GM12878 (cell line): ENCODE measurements at regions not wholly inside any gene's neighbourhood (a gene's known extent, or its start where the extent isn't known, plus 50 kb on each side); places are given as distances from the start of the nearest gene placed in this dataset.

Experiments
- ATAC-seq: fragments of 200-7000 bp; cut with Tn5 transposase; 3 replicates; pipeline ENCODE4 v1.9.1; 2020; ENCODE audit warnings: mild to moderate bottlenecking, moderate library complexity
- BruUV-seq: library from RNA; stranded (reverse); fragments of 400-500 nt; replicated peaks from 2 replicates; lab custom pipeline; 2021; lab: Mats Ljungman, UMichigan
- CTCF ChIA-PET: fragments of 300-600 bp; sonication (Branson Sonifier 250); formaldehyde crosslinking; extraction: SDS; loops from one replicate; lab custom pipeline; 2021; ENCODE audit warnings: inconsistent platforms; lab: Yijun Ruan, JAX
- POLR2A ChIA-PET: fragments of 350-600 bp; formaldehyde crosslinking; extraction: SDS; loops from one replicate; lab custom pipeline; 2021; ENCODE audit warnings: inconsistent platforms; lab: Charles Lee
- RAD21 ChIA-PET: fragments of 300-600 bp; sonication (Branson Sonifier 250); formaldehyde crosslinking; loops from one replicate; lab custom pipeline; 2023; ENCODE audit warnings: antibody characterized with exemption; ENCODE audit not compliant: unreplicated experiment; lab: Charles Lee
- SMC1A ChIA-PET: fragments of 300-600 bp; sonication (Branson Sonifier 250); formaldehyde crosslinking; loops from one replicate; lab custom pipeline; 2023; ENCODE audit not compliant: unreplicated experiment, uncharacterized antibody; lab: Charles Lee
- DNase-seq: peaks from one replicate; pipeline ENCODE4 v3.0.0-alpha.2; 2011; ENCODE audit warnings: low read depth, low spot score
- FAIRE-seq: peaks from 3 replicates; lab custom pipeline; 2011; peaks lifted over from hg19 to GRCh38; lab: Jason Lieb, UNC
- H2AFZ ChIP-seq: 2 replicates; pipeline ENCODE4 v1.6.0; 2011; ENCODE audit warnings: low read depth, low read length, control low read depth; ENCODE audit not compliant: control insufficient read depth
- H3K27ac ChIP-seq: 2 replicates; pipeline ENCODE4 v1.5.1; 2011; ENCODE audit warnings: control low read depth; ENCODE audit not compliant: control insufficient read depth, insufficient read depth
- H3K27me3 ChIP-seq, 2 experiments: replicated peaks in 1 of 2; 2 replicates each; pipeline versions ENCODE4 v1.6.0 to v1.6.1; 2011; ENCODE audit warnings: low read length in 1 of 2; ENCODE audit not compliant: control insufficient read depth in 2 of 2, insufficient read depth in 2 of 2
- H3K36me3 ChIP-seq, 2 experiments: 2 replicates each; pipeline ENCODE4 v1.5.1; 2011; ENCODE audit warnings: low read length in 1 of 2; ENCODE audit not compliant: control insufficient read depth in 2 of 2, insufficient read depth in 2 of 2
- H3K4me1 ChIP-seq: 2 replicates; pipeline ENCODE4 v1.6.1; 2011; ENCODE audit warnings: mild to moderate bottlenecking, low read length, moderate library complexity, mixed read lengths; ENCODE audit not compliant: control insufficient read depth, insufficient read depth
- H3K4me2 ChIP-seq: 2 replicates; pipeline ENCODE4 v1.6.0; 2011; ENCODE audit warnings: control low read depth; ENCODE audit not compliant: control insufficient read depth, insufficient read depth
- H3K4me3 ChIP-seq: fragments of 200-600 bp; sonication (generic); 2 replicates; pipeline ENCODE4 v1.5.1; 2016
- H3K79me2 ChIP-seq: 2 replicates; pipeline ENCODE4 v1.6.0; 2011; ENCODE audit warnings: low read length; ENCODE audit not compliant: control insufficient read depth, insufficient read depth
- H3K9ac ChIP-seq: 2 replicates; pipeline ENCODE4 v1.8.0; 2011; ENCODE audit warnings: low read length, control low read depth, mixed read lengths; ENCODE audit not compliant: control insufficient read depth, insufficient read depth
- H3K9me3 ChIP-seq: replicated peaks from 3 replicates; pipeline ENCODE4 v1.5.1; 2011; ENCODE audit warnings: mild to moderate bottlenecking, low read length; ENCODE audit not compliant: control insufficient read depth, insufficient read depth
- H4K20me1 ChIP-seq: 2 replicates; pipeline ENCODE4 v1.6.0; 2011; ENCODE audit not compliant: control insufficient read depth, insufficient read depth
- BCL11A ChIP-seq: IDR thresholded peaks from 2 replicates; pipeline ENCODE4 v1.6.1; 2011; ENCODE audit warnings: low read depth, low read length
- BRCA1 ChIP-seq: IDR thresholded peaks from 2 replicates; pipeline ENCODE4 v1.6.1; 2011; ENCODE audit warnings: low read depth, low read length, improper control_type of control experiment
- CUX1 ChIP-seq: IDR thresholded peaks from 2 replicates; pipeline ENCODE4 v1.6.1; 2012; ENCODE audit warnings: improper control_type of control experiment, low read depth, low read length; ENCODE audit not compliant: insufficient replicate concordance
- DPF2 ChIP-seq: fragments of 450-650 bp; IDR thresholded peaks from 2 replicates; pipeline ENCODE4 v1.6.1; 2017; ENCODE audit warnings: mild to moderate bottlenecking
- IRF3 ChIP-seq: fragments of 450-650 bp; IDR thresholded peaks from 2 replicates; pipeline ENCODE4 v1.6.1; 2014; ENCODE audit warnings: mild to moderate bottlenecking
- IRF5 ChIP-seq: fragments of 450-650 bp; IDR thresholded peaks from 2 replicates; pipeline ENCODE4 v1.6.1; 2017; ENCODE audit warnings: borderline replicate concordance
- MXI1 ChIP-seq: fragments of 150-350 bp; IDR thresholded peaks from 2 replicates; pipeline ENCODE4 v1.6.1; 2011; ENCODE audit warnings: low read depth, mild to moderate bottlenecking, inconsistent platforms, low read length, improper control_type of control experiment
- SREBF2 ChIP-seq: IDR thresholded peaks from 2 replicates; pipeline ENCODE4 v1.6.1; 2012; ENCODE audit warnings: mild to moderate bottlenecking, low read length
- YY1 ChIP-seq: IDR thresholded peaks from 2 replicates; pipeline ENCODE4 v1.6.1; 2011; ENCODE audit warnings: low read depth, mild to moderate bottlenecking, low read length
- WGBS: methylation state at CpG from one replicate; pipeline ENCODE4 v1.1.6; 2016; ENCODE audit warnings: low lambda C conversion rate; ENCODE audit not compliant: insufficient replicate concordance, insufficient coverage; ENCODE audit errors: missing lambda C conversion rate; 5-methylcytosine and 5-hydroxymethylcytosine counted together
- in situ Hi-C: fragments of 300-500 bp; cut with MboI; formaldehyde crosslinking; loops from 9 replicates; pipeline ENCODE4 v1.14.3; 2018; ENCODE audit warnings: mixed read lengths
- intact Hi-C: fragments of 100-400 bp; cut with micrococcal nuclease; formaldehyde crosslinking; loops from one replicate; pipeline ENCODE4 v1.14.2; 2022; ENCODE audit not compliant: unreplicated experiment

GRCh38 chr7:142311876-142312275, 54.0 kb upstream of the PRSS58 start:
- no peak for FAIRE-seq
- H3K4me1 ChIP-seq, result no peaks in the 10 kb centered on the region
- H3K27me3 ChIP-seq, result peaks cover 2 to 5% of the 10 kb centered on the region in 2 experiments; a peak in 2 of 4 replicates
- H2AFZ ChIP-seq, result no peak overlapping the region
- H3K4me3 ChIP-seq, result no peak overlapping the region
- intact Hi-C loops, result no loop called here
- SMC1A ChIA-PET, result no interaction called here
- no peak for TF ChIP-seq MXI1
- TF ChIP-seq IRF3, result no peak
- DNase-seq, result no peak
- H3K27ac ChIP-seq, result no peak overlapping the region
- 14% methylated on average over 3 of the region's 3 CpGs for WGBS
- ATAC-seq, result no peak
- BruUV-seq, result no TSS peak
- no peaks in the 10 kb centered on the region for H3K36me3 ChIP-seq
- H3K4me2 ChIP-seq, result no peak overlapping the region
- CTCF ChIA-PET, result no interaction called here
- H4K20me1 ChIP-seq, result no peaks in the 10 kb centered on the region
- H3K79me2 ChIP-seq, result no peaks in the 10 kb centered on the region
- H3K9ac ChIP-seq, result no peak overlapping the region
- no peaks in the 10 kb centered on the region for H3K9me3 ChIP-seq
- RAD21 ChIA-PET, result no interaction called here
- POLR2A ChIA-PET, result no interaction called here
- in situ Hi-C loops, result no loop called here

- H3K9me3 ChIP-seq, result no peaks in the 10 kb centered on the region
- ChIA-PET POLR2A (no interaction called here), RAD21 (no interaction called here), CTCF (interaction anchor here (0.9 to 1.3 kb wide), 2 partner anchors 11 kb away, joined by 3 read pairs; no protein-coding TSS in a partner anchor), SMC1A (no interaction called here)
- FAIRE-seq, result no peak
- intact Hi-C loops (loop anchor here (1.0 kb wide), 1 partner anchor 34 kb away; no protein-coding TSS in a partner anchor), in situ Hi-C loops (loop anchor here (10.0 kb wide), 1 partner anchor 334 kb away; the partner anchor contains the start of gene TAS2R38)
- no peak for DNase-seq
- no peak overlapping the region for H3K4me3 ChIP-seq
- no peak overlapping the region for H2AFZ ChIP-seq
- BruUV-seq, result no TSS peak
- H3K36me3 ChIP-seq, result no peaks in the 10 kb centered on the region
- H3K27ac ChIP-seq, result no peak overlapping the region
- no peak for ATAC-seq
- no peaks in the 10 kb centered on the region for H4K20me1 ChIP-seq
- no peak overlapping the region for H3K9ac ChIP-seq
- no peaks in the 10 kb centered on the region for H3K4me1 ChIP-seq
- peaks cover 2% of the 10 kb centered on the region in 2 experiments; a peak in 2 of 4 replicates for H3K27me3 ChIP-seq
- WGBS, result 6% methylated on average over 3 of the region's 3 CpGs
- H3K4me2 ChIP-seq, result no peak overlapping the region
- no peaks in the 10 kb centered on the region for H3K79me2 ChIP-seq
- no peak for TF ChIP-seq BCL11A
- TF ChIP-seq BRCA1, result no peak
- no peak for TF ChIP-seq IRF5
- no peak for TF ChIP-seq DPF2
- no peak for TF ChIP-seq YY1
- TF ChIP-seq SREBF2, result no peak
- no peak for TF ChIP-seq CUX1
These were observed 51.1 kb upstream of the PRSS58 start for GRCh38 chr7:142308918-142309317.
